ENCODE measurements at regions not wholly inside any gene's neighbourhood (a gene's known extent, or its start where the extent isn't known, plus 50 kb on each side); places are given as distances from the start of the nearest gene placed in this dataset.

DNA sequence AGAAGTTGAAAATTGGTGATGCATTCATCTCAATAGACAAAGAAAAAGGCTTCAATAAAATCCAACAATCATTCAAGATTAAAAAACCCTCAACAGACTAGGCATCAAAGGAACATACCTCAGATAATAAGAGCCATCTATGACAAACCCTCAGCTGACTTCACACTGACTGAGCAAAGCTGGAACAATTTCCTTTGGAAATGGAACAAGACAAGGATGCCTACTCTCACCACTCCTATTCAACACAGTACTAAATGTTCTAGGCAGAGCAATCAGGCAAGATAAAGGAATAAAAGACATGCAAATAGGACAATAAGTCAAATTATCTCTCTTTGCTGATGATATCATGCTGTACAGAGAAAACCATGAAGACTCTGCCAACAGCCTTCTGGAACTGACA lies 1188.1 kb downstream of the DTWD2 start:
- Histone ChIP-seq H3T11ph (ENCODE audit: low read length) (no peak overlapping the region), H4K91ac (ENCODE audit: insufficient read length, low read depth, low read length) (no peak overlapping the region), H3K27ac (ENCODE audit: insufficient read length, low read depth, low read length) (no peak overlapping the region), H2BK15ac (ENCODE audit: low read depth, low read length) (no peak overlapping the region), H3K23me2 (ENCODE audit: insufficient read length, low read depth, low read length, poor library complexity, severe bottlenecking) (no peaks in the 10 kb centered on the region), H3K9me3 (ENCODE audit: control insufficient read depth, low read depth, low read length) (no peaks in the 10 kb centered on the region), H3K79me1 (ENCODE audit: insufficient read depth, low read depth, low read length, poor library complexity, severe bottlenecking) (no peaks in the 10 kb centered on the region), H2BK12ac (ENCODE audit: insufficient read length, low read depth, low read length) (no peak overlapping the region), H3K79me2 (ENCODE audit: insufficient read depth, low read length) (no peaks in the 10 kb centered on the region), H3K27me3 (ENCODE audit: insufficient read depth, low read length) (no peaks in the 10 kb centered on the region), H4K8ac (replicated peaks; ENCODE audit: insufficient read length, low read depth, low read length) (no peak overlapping the region), H3K9ac (ENCODE audit: extremely low read depth, insufficient read length, low read length) (no peak overlapping the region), H3K4me1 (ENCODE audit: insufficient read depth, low read length) (no peaks in the 10 kb centered on the region), H4K20me1 (ENCODE audit: control insufficient read depth, insufficient read depth, insufficient read length) (no peaks in the 10 kb centered on the region), H2BK20ac (ENCODE audit: low read depth, low read length, poor library complexity, severe bottlenecking) (no peak overlapping the region), H3K56ac (ENCODE audit: insufficient read length, low read depth, low read length) (no peak overlapping the region), H3K23ac (ENCODE audit: insufficient read length, low read depth, low read length) (no peak overlapping the region), H3K14ac (ENCODE audit: insufficient read depth, low read length) (no peak overlapping the region), H3K4me2 (ENCODE audit: insufficient read depth, insufficient read length, low read length) (no peak overlapping the region), H3K4ac (ENCODE audit: low read depth, low read length) (no peak overlapping the region), H3K18ac (ENCODE audit: insufficient read length, low read depth, low read length) (no peak overlapping the region), H2BK5ac (ENCODE audit: insufficient read length, low read length) (no peak overlapping the region), H2BK120ac (ENCODE audit: low read depth, low read length, poor library complexity, severe bottlenecking) (no peak overlapping the region), H4K5ac (ENCODE audit: insufficient read length, low read depth, low read length) (no peak overlapping the region), H2AFZ (ENCODE audit: low read length) (no peak overlapping the region), H2AK5ac (ENCODE audit: insufficient read length, low read length) (no peak overlapping the region)
- Mint-ChIP-seq H3K4me3 (no peak overlapping the region), H3K27me3 (ENCODE audit: low read depth) (no peaks in the 10 kb centered on the region), H3K27ac (no peak overlapping the region), H3K36me3 (ENCODE audit: insufficient read depth in 1 of 3, low read depth in 3 of 3) (peaks cover 0 to 5% (median 0%) of the 10 kb centered on the region in 3 experiments; a peak in 2 of 7 replicates), H3K9me3 (peaks cover 4 to 8% of the 10 kb centered on the region in 2 experiments; a peak in 3 of 5 replicates), H3K4me1 (peaks cover 8% of the 10 kb centered on the region in 2 experiments)
- no peak for DNase-seq
- TF ChIP-seq, protein P1, sequence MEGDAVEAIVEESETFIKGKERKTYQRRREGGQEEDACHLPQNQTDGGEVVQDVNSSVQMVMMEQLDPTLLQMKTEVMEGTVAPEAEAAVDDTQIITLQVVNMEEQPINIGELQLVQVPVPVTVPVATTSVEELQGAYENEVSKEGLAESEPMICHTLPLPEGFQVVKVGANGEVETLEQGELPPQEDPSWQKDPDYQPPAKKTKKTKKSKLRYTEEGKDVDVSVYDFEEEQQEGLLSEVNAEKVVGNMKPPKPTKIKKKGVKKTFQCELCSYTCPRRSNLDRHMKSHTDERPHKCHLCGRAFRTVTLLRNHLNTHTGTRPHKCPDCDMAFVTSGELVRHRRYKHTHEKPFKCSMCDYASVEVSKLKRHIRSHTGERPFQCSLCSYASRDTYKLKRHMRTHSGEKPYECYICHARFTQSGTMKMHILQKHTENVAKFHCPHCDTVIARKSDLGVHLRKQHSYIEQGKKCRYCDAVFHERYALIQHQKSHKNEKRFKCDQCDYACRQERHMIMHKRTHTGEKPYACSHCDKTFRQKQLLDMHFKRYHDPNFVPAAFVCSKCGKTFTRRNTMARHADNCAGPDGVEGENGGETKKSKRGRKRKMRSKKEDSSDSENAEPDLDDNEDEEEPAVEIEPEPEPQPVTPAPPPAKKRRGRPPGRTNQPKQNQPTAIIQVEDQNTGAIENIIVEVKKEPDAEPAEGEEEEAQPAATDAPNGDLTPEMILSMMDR (conservative IDR thresholded peaks at IDR 0.05): no peak
